ENCODE measurements at regions not wholly inside any gene's neighbourhood (a gene's known extent, or its start where the extent isn't known, plus 50 kb on each side); places are given as distances from the start of the nearest gene placed in this dataset.

GRCh38 chr15:95912280-95912625 is 418.2 kb upstream of the NR2F2 start:
- Histone ChIP-seq H3K27ac (no peak overlapping the region), H3K9me2 (ENCODE audit: insufficient read depth) (no peaks in the 10 kb centered on the region), H4K20me1 (ENCODE audit: insufficient read depth) (no peaks in the 10 kb centered on the region), H3K4me1 (ENCODE audit: insufficient read depth) (no peaks in the 10 kb centered on the region), H3F3A (ENCODE audit: insufficient read depth) (no peaks in the 10 kb centered on the region), H2AFZ (no peak overlapping the region), H3K4me3 (no peak overlapping the region), H3K36me3 (ENCODE audit: low read depth) (no peaks in the 10 kb centered on the region), H3K9ac (no peak overlapping the region), H3K9me3 (ENCODE audit: low read depth) (no peaks in the 10 kb centered on the region), H3K4me2 (ENCODE audit: unreplicated experiment) (no peak overlapping the region), H3K79me2 (ENCODE audit: insufficient read depth) (no peaks in the 10 kb centered on the region), H3K27me3 (replicated peaks; ENCODE audit: insufficient read depth) (no peaks in the 10 kb centered on the region)
- 58 to 63% methylated on average over 7 of the region's 7 CpGs for WGBS, 2 experiments (ENCODE audit: low coverage in 1 of 2, low lambda C conversion rate in 2 of 2, missing lambda C conversion rate in 2 of 2)
- no peak for TF ChIP-seq EZH2 (IDR thresholded peaks at IDR 0.05; ENCODE audit: insufficient read depth, poor library complexity, severe bottlenecking)
- no peak for TF ChIP-seq EZH2phosphoT487 (IDR thresholded peaks at IDR 0.05; ENCODE audit: insufficient read depth, low read depth)
- in situ Hi-C loops (cut with MboI) = no loop called here
- no peak for DNase-seq

GRCh38 chr15:95912728-95913127 is 417.8 kb upstream of the NR2F2 start:
- WGBS, 2 experiments (ENCODE audit: low coverage in 1 of 2, low lambda C conversion rate in 2 of 2, missing lambda C conversion rate in 2 of 2) = 27 to 46% methylated on average over 2 of the region's 2 CpGs

GRCh38 chr15:95916568-95916967 is 413.9 kb upstream of the NR2F2 start:
- DNase-seq = no peak
- Histone ChIP-seq H3K27ac (no peak overlapping the region), H3K4me3 (no peak overlapping the region), H3K27me3 (replicated peaks; ENCODE audit: insufficient read depth) (no peaks in the 10 kb centered on the region), H3K9ac (no peak overlapping the region), H3K4me1 (ENCODE audit: insufficient read depth) (0 out of 2 replicates have a peak, but pooled peaks cover 6% of the 10 kb centered on the region), H3K36me3 (ENCODE audit: low read depth) (no peaks in the 10 kb centered on the region), H3F3A (ENCODE audit: insufficient read depth) (no peaks in the 10 kb centered on the region), H3K9me2 (ENCODE audit: insufficient read depth) (0 out of 2 replicates have a peak, but pooled peaks cover 3% of the 10 kb centered on the region), H3K4me2 (ENCODE audit: unreplicated experiment) (no peak overlapping the region), H3K9me3 (ENCODE audit: low read depth) (no peaks in the 10 kb centered on the region), H3K79me2 (ENCODE audit: insufficient read depth) (no peaks in the 10 kb centered on the region), H4K20me1 (ENCODE audit: insufficient read depth) (no peaks in the 10 kb centered on the region), H2AFZ (no peak overlapping the region)
- in situ Hi-C loops (cut with MboI) = no loop called here
- TF ChIP-seq EZH2phosphoT487 (IDR thresholded peaks at IDR 0.05; ENCODE audit: insufficient read depth, low read depth) (no peak), EZH2 (IDR thresholded peaks at IDR 0.05; ENCODE audit: insufficient read depth, poor library complexity, severe bottlenecking) (no peak)
- 51 to 58% methylated on average over 3 of the region's 3 CpGs for WGBS, 2 experiments (ENCODE audit: low coverage in 1 of 2, low lambda C conversion rate in 2 of 2, missing lambda C conversion rate in 2 of 2)

More at GRCh38 chr15:95912728-95913127, 417.8 kb upstream of the NR2F2 start:
- Histone ChIP-seq H3K79me2 (ENCODE audit: insufficient read depth) (no peaks in the 10 kb centered on the region), H2AFZ (no peak overlapping the region), H4K20me1 (ENCODE audit: insufficient read depth) (no peaks in the 10 kb centered on the region), H3F3A (ENCODE audit: insufficient read depth) (no peaks in the 10 kb centered on the region), H3K4me2 (ENCODE audit: unreplicated experiment) (no peak overlapping the region), H3K9me3 (ENCODE audit: low read depth) (no peaks in the 10 kb centered on the region), H3K9ac (no peak overlapping the region), H3K9me2 (ENCODE audit: insufficient read depth) (no peaks in the 10 kb centered on the region), H3K36me3 (ENCODE audit: low read depth) (no peaks in the 10 kb centered on the region), H3K27ac (no peak overlapping the region), H3K4me1 (ENCODE audit: insufficient read depth) (no peaks in the 10 kb centered on the region), H3K27me3 (replicated peaks; ENCODE audit: insufficient read depth) (no peaks in the 10 kb centered on the region), H3K4me3 (no peak overlapping the region)
- in situ Hi-C loops (cut with MboI) = no loop called here
- no peak for DNase-seq
- TF ChIP-seq EZH2 (IDR thresholded peaks at IDR 0.05; ENCODE audit: insufficient read depth, poor library complexity, severe bottlenecking) (no peak), EZH2phosphoT487 (IDR thresholded peaks at IDR 0.05; ENCODE audit: insufficient read depth, low read depth) (no peak)

DNA sequence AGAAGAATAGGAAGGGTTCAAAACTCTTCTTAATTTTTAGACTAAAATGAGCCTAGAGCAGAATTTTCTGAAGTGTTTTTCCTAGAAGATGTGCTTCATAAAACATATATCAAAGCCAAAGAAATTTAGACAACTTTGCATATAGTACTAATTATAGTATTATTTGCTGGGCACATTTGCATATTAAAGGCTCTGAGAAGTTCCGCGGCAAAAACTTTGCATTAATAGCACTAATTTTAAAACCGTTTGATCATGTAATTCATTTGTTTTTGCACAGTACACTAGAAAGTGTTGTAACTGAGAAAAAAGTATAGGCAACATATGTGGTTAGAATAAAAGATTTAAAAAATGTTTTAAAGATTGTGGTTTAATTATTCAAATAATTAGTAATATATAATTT is 412.0 kb upstream of the NR2F2 start:
- Histone ChIP-seq H3K9ac (no peak overlapping the region), H4K20me1 (ENCODE audit: insufficient read depth) (no peaks in the 10 kb centered on the region), H3K4me3 (no peak overlapping the region), H2AFZ (no peak overlapping the region), H3K36me3 (ENCODE audit: low read depth) (no peaks in the 10 kb centered on the region), H3K9me2 (ENCODE audit: insufficient read depth) (0 out of 2 replicates have a peak, but pooled peaks cover 3% of the 10 kb centered on the region), H3K9me3 (ENCODE audit: low read depth) (no peaks in the 10 kb centered on the region), H3K4me1 (ENCODE audit: insufficient read depth) (0 out of 2 replicates have a peak, but pooled peaks cover 6% of the 10 kb centered on the region), H3K79me2 (ENCODE audit: insufficient read depth) (no peaks in the 10 kb centered on the region), H3F3A (ENCODE audit: insufficient read depth) (no peaks in the 10 kb centered on the region), H3K4me2 (ENCODE audit: unreplicated experiment) (no peak overlapping the region), H3K27me3 (replicated peaks; ENCODE audit: insufficient read depth) (no peaks in the 10 kb centered on the region), H3K27ac (no peak overlapping the region)
- TF ChIP-seq EZH2 (IDR thresholded peaks at IDR 0.05; ENCODE audit: insufficient read depth, poor library complexity, severe bottlenecking) (no peak), EZH2phosphoT487 (IDR thresholded peaks at IDR 0.05; ENCODE audit: insufficient read depth, low read depth) (no peak)
- in situ Hi-C loops (cut with MboI) = no loop called here
- whole genome bisulfite sequencing, 2 experiments (ENCODE audit: low coverage in 1 of 2, low lambda C conversion rate in 2 of 2, missing lambda C conversion rate in 2 of 2) = 86% methylated on average over 3 of the region's 3 CpGs
- no peak for DNase-seq

DNA sequence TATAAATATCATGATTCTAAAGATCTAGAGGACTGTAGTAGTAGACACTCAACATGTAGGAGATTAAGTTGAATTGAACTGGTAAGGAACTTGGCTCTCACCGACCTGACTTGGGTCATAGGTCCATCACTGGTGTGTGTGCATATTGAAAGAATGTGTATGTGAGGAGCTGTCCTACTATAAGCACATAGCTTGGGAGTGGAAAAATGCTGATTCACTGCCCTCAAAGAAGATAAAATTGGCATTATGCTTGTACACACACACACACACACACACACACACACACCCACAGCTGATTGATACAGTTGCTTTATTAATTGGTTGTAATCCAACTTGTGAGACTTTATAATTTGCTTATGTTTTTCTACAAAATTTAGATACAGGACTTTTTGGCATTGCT is 411.0 kb upstream of the NR2F2 start:
- Histone ChIP-seq H3K4me2 (ENCODE audit: unreplicated experiment) (no peak overlapping the region), H4K20me1 (ENCODE audit: insufficient read depth) (no peaks in the 10 kb centered on the region), H3K4me1 (ENCODE audit: insufficient read depth) (0 out of 2 replicates have a peak, but pooled peaks cover 6% of the 10 kb centered on the region), H3K9ac (no peak overlapping the region), H3K27ac (no peak overlapping the region), H3F3A (ENCODE audit: insufficient read depth) (no peaks in the 10 kb centered on the region), H3K9me2 (ENCODE audit: insufficient read depth) (0 out of 2 replicates have a peak, but pooled peaks cover 3% of the 10 kb centered on the region), H3K9me3 (ENCODE audit: low read depth) (no peaks in the 10 kb centered on the region), H3K79me2 (ENCODE audit: insufficient read depth) (no peaks in the 10 kb centered on the region), H3K4me3 (no peak overlapping the region), H3K27me3 (replicated peaks; ENCODE audit: insufficient read depth) (no peaks in the 10 kb centered on the region), H3K36me3 (ENCODE audit: low read depth) (no peaks in the 10 kb centered on the region), H2AFZ (no peak overlapping the region)
- in situ Hi-C loops (cut with MboI) = no loop called here
- 41 to 53% methylated on average over 1 of the region's 1 CpG for WGBS, 2 experiments (ENCODE audit: low coverage in 1 of 2, low lambda C conversion rate in 2 of 2, missing lambda C conversion rate in 2 of 2)
- peak; percentile 10 for DNase-seq
- TF ChIP-seq EZH2 (IDR thresholded peaks at IDR 0.05; ENCODE audit: insufficient read depth, poor library complexity, severe bottlenecking) (no peak), EZH2phosphoT487 (IDR thresholded peaks at IDR 0.05; ENCODE audit: insufficient read depth, low read depth) (no peak)

All from GM23248 (cell line).